ENCODE measurements at regions not wholly inside any gene's neighbourhood (a gene's known extent, or its start where the extent isn't known, plus 50 kb on each side); places are given as distances from the start of the nearest gene placed in this dataset.

- Mint-ChIP-seq H3K27me3 (ENCODE audit: low read depth, poor library complexity) (peaks cover 17% of the 10 kb centered on the region), H3K4me3 (no peak overlapping the region), H3K36me3 (ENCODE audit: low read depth) (peaks cover 21% of the 10 kb centered on the region), H3K9me3 (peaks cover 27% of the 10 kb centered on the region), H3K27ac (no peak overlapping the region), H3K4me1 (peaks cover 30% of the 10 kb centered on the region)
- no peak for DNase-seq
- no peak for TF ChIP-seq CTCF (IDR thresholded peaks at IDR 0.05)
Observed at GRCh38 chr15:60096157-60096556, 92.0 kb downstream of the FOXB1 start.

GRCh38 chr15:60101416-60101815, 97.3 kb downstream of the FOXB1 start:
- Mint-ChIP-seq H3K4me3 (no peak overlapping the region), H3K27me3 (ENCODE audit: low read depth, poor library complexity) (peaks cover 4% of the 10 kb centered on the region), H3K36me3 (ENCODE audit: low read depth) (peaks cover 18% of the 10 kb centered on the region), H3K4me1 (peaks cover 26% of the 10 kb centered on the region), H3K9me3 (peaks cover 35% of the 10 kb centered on the region), H3K27ac (peak overlapping the region; percentile 91)
- TF ChIP-seq CTCF (IDR thresholded peaks at IDR 0.05): no peak
- DNase-seq: no peak

- peaks cover 26% of the 10 kb centered on the region for H3K9me3 Mint-ChIP-seq
- H3K36me3 Mint-ChIP-seq (ENCODE audit: low read depth): peaks cover 16% of the 10 kb centered on the region
- no peak overlapping the region for H3K4me3 Mint-ChIP-seq
- H3K27ac Mint-ChIP-seq: no peak overlapping the region
- DNase-seq: no peak
- TF ChIP-seq CTCF (IDR thresholded peaks at IDR 0.05): no peak
- H3K27me3 Mint-ChIP-seq (ENCODE audit: low read depth, poor library complexity): peaks cover 4% of the 10 kb centered on the region
- peaks cover 26% of the 10 kb centered on the region for H3K4me1 Mint-ChIP-seq
Observed at GRCh38 chr15:60102748-60103147, 98.6 kb downstream of the FOXB1 start.

- Mint-ChIP-seq H3K4me1 (peaks cover 21% of the 10 kb centered on the region), H3K27me3 (ENCODE audit: low read depth, poor library complexity) (peaks cover 3% of the 10 kb centered on the region), H3K9me3 (peaks cover 11% of the 10 kb centered on the region), H3K4me3 (no peak overlapping the region), H3K36me3 (ENCODE audit: low read depth) (peaks cover 15% of the 10 kb centered on the region), H3K27ac (peak overlapping the region; percentile 25)
- no peak for TF ChIP-seq CTCF (IDR thresholded peaks at IDR 0.05)
- no peak for DNase-seq
Observed at GRCh38 chr15:60110909-60111308, 106.8 kb downstream of the FOXB1 start.

- no peak overlapping the region for H3K27ac Mint-ChIP-seq
- TF ChIP-seq CTCF (IDR thresholded peaks at IDR 0.05): no peak
- H3K36me3 Mint-ChIP-seq (ENCODE audit: low read depth): peaks cover 6% of the 10 kb centered on the region
- DNase-seq: no peak
- H3K9me3 Mint-ChIP-seq: peaks cover 22% of the 10 kb centered on the region
- H3K4me3 Mint-ChIP-seq: no peak overlapping the region
- peaks cover 3% of the 10 kb centered on the region for H3K27me3 Mint-ChIP-seq (ENCODE audit: low read depth, poor library complexity)
- H3K4me1 Mint-ChIP-seq: peaks cover 52% of the 10 kb centered on the region
Observed at GRCh38 chr15:60115579-60116380, 111.7 kb downstream of the FOXB1 start.
